H9 (cell line): ENCODE measurements at regions not wholly inside any gene's neighbourhood (a gene's known extent, or its start where the extent isn't known, plus 50 kb on each side); places are given as distances from the start of the nearest gene placed in this dataset.

Experiments
- DNase-seq: peaks from one replicate; pipeline ENCODE4 v3.0.0-alpha.2; 2017
- H2AFZ ChIP-seq: one replicate; pipeline ENCODE4 v1.6.1; 2013; ENCODE audit warnings: mild to moderate bottlenecking, low read length, control low read depth, moderate library complexity
- H2AK5ac ChIP-seq: 2 replicates; pipeline ENCODE4 v1.6.1; 2013; ENCODE audit warnings: low read length, control low read depth, mixed read lengths; ENCODE audit not compliant: insufficient read length
- H2BK120ac ChIP-seq: one replicate; pipeline ENCODE4 v1.6.1; 2013; ENCODE audit warnings: low read depth, mild to moderate bottlenecking, low read length, control low read depth, inconsistent platforms; ENCODE audit not compliant: poor library complexity, severe bottlenecking
- H2BK12ac ChIP-seq: 2 replicates; pipeline ENCODE4 v1.6.1; 2013; ENCODE audit warnings: low read length, control low read depth, mixed read lengths, low read depth; ENCODE audit not compliant: insufficient read length
- H2BK15ac ChIP-seq: 2 replicates; pipeline ENCODE4 v1.6.1; 2013; ENCODE audit warnings: low read depth, low read length, control low read depth
- H2BK20ac ChIP-seq: one replicate; pipeline ENCODE4 v1.6.1; 2013; ENCODE audit warnings: low read depth, mild to moderate bottlenecking, low read length, control low read depth, inconsistent platforms; ENCODE audit not compliant: poor library complexity, severe bottlenecking
- H2BK5ac ChIP-seq: 2 replicates; pipeline ENCODE4 v1.6.1; 2013; ENCODE audit warnings: low read length, control low read depth, mixed read lengths; ENCODE audit not compliant: insufficient read length
- H3K14ac ChIP-seq: 2 replicates; pipeline ENCODE4 v1.6.1; 2013; ENCODE audit warnings: low read length, control low read depth; ENCODE audit not compliant: insufficient read depth
- H3K18ac ChIP-seq: 2 replicates; pipeline ENCODE4 v1.6.1; 2013; ENCODE audit warnings: low read depth, mild to moderate bottlenecking, mixed read lengths, low read length, control low read depth; ENCODE audit not compliant: insufficient read length
- H3K23ac ChIP-seq: 2 replicates; pipeline ENCODE4 v1.6.1; 2013; ENCODE audit warnings: low read length, control low read depth, mixed read lengths, low read depth; ENCODE audit not compliant: insufficient read length
- H3K23me2 ChIP-seq: 2 replicates; pipeline ENCODE4 v1.6.1; 2013; ENCODE audit warnings: low read depth, mild to moderate bottlenecking, mixed read lengths, low read length, control low read depth; ENCODE audit not compliant: insufficient read length, poor library complexity, severe bottlenecking
- H3K27ac ChIP-seq: 2 replicates; pipeline ENCODE4 v1.5.1; 2013; ENCODE audit warnings: low read length, control low read depth, mixed read lengths, low read depth; ENCODE audit not compliant: insufficient read length
- H3K27me3 ChIP-seq: 2 replicates; pipeline ENCODE4 v1.6.1; 2013; ENCODE audit warnings: low read length, control low read depth, inconsistent platforms; ENCODE audit not compliant: insufficient read depth
- H3K4ac ChIP-seq: 2 replicates; pipeline ENCODE4 v1.6.1; 2013; ENCODE audit warnings: low read depth, mild to moderate bottlenecking, control low read depth, inconsistent platforms, low read length, moderate library complexity
- H3K4me1 ChIP-seq: 2 replicates; pipeline ENCODE4 v1.6.1; 2013; ENCODE audit warnings: low read length, control low read depth, inconsistent platforms; ENCODE audit not compliant: insufficient read depth
- H3K4me2 ChIP-seq: 2 replicates; pipeline ENCODE4 v1.6.1; 2013; ENCODE audit warnings: low read length, control low read depth, mixed read lengths; ENCODE audit not compliant: insufficient read length, insufficient read depth
- H3K56ac ChIP-seq: 2 replicates; pipeline ENCODE4 v1.6.1; 2013; ENCODE audit warnings: low read depth, mild to moderate bottlenecking, mixed read lengths, low read length, control low read depth; ENCODE audit not compliant: insufficient read length
- H3K79me1 ChIP-seq: 2 replicates; pipeline ENCODE4 v1.6.1; 2013; ENCODE audit warnings: low read depth, mild to moderate bottlenecking, moderate library complexity, low read length, control low read depth, inconsistent platforms; ENCODE audit not compliant: insufficient read depth, poor library complexity, severe bottlenecking
- H3K79me2 ChIP-seq: 2 replicates; pipeline ENCODE4 v1.6.1; 2013; ENCODE audit warnings: low read length, control low read depth, inconsistent platforms; ENCODE audit not compliant: insufficient read depth
- H3K9ac ChIP-seq: 2 replicates; pipeline ENCODE4 v1.6.1; 2013; ENCODE audit warnings: low read length, control low read depth, mixed read lengths; ENCODE audit not compliant: insufficient read length; ENCODE audit errors: extremely low read depth
- H3K9me3 ChIP-seq: one replicate; pipeline ENCODE4 v1.6.1; 2013; ENCODE audit warnings: low read depth, low read length, inconsistent platforms; ENCODE audit not compliant: control insufficient read depth
- H3T11ph ChIP-seq: one replicate; pipeline ENCODE4 v1.6.1; 2013; ENCODE audit warnings: mild to moderate bottlenecking, low read length, control low read depth, inconsistent platforms
- H4K20me1 ChIP-seq: one replicate; pipeline ENCODE4 v1.6.1; 2013; ENCODE audit not compliant: control insufficient read depth, insufficient read length, insufficient read depth
- H4K5ac ChIP-seq: 2 replicates; pipeline ENCODE4 v1.6.1; 2013; ENCODE audit warnings: low read depth, mild to moderate bottlenecking, mixed read lengths, low read length, control low read depth; ENCODE audit not compliant: insufficient read length
- H4K8ac ChIP-seq: replicated peaks from 2 replicates; pipeline ENCODE4 v1.6.1; 2013; ENCODE audit warnings: low read length, control low read depth, mixed read lengths, low read depth; ENCODE audit not compliant: insufficient read length
- H4K91ac ChIP-seq: 2 replicates; pipeline ENCODE4 v1.6.1; 2013; ENCODE audit warnings: low read depth, mild to moderate bottlenecking, moderate library complexity, mixed read lengths, low read length, control low read depth; ENCODE audit not compliant: insufficient read length
- H3K27ac Mint-ChIP-seq, 3 experiments: 2 replicates in 2 of 3; 3 replicates in 1 of 3; pipeline ENCODE4 v1.8.0; 2020 to 2021; ENCODE audit warnings: mixed read lengths in 3 of 3, mild to moderate bottlenecking in 1 of 3, moderate library complexity in 1 of 3
- H3K27me3 Mint-ChIP-seq: 2 replicates; pipeline ENCODE4 v1.8.0; 2021; ENCODE audit warnings: low read depth, mild to moderate bottlenecking, moderate library complexity, mixed read lengths
- H3K36me3 Mint-ChIP-seq, 3 experiments: 2 replicates in 2 of 3; 3 replicates in 1 of 3; pipeline ENCODE4 v1.8.0; 2020 to 2021; ENCODE audit warnings: low read depth in 3 of 3, mixed read lengths in 3 of 3; ENCODE audit not compliant: insufficient read depth in 1 of 3
- H3K4me1 Mint-ChIP-seq, 2 experiments: 2 replicates each; pipeline ENCODE4 v1.8.0; 2020; ENCODE audit warnings: mixed read lengths in 2 of 2
- H3K4me3 Mint-ChIP-seq, 2 experiments: 2 replicates in 1 of 2; 3 replicates in 1 of 2; pipeline ENCODE4 v1.8.0; 2020 to 2021; ENCODE audit warnings: mild to moderate bottlenecking in 2 of 2, mixed read lengths in 2 of 2, moderate library complexity in 1 of 2
- H3K9me3 Mint-ChIP-seq, 2 experiments: 2 replicates in 1 of 2; 3 replicates in 1 of 2; pipeline ENCODE4 v1.8.0; 2020; ENCODE audit warnings: mild to moderate bottlenecking in 2 of 2, mixed read lengths in 2 of 2, moderate library complexity in 1 of 2
- WGBS: extraction: QIAGEN DNeasy Blood & Tissue Kit; methylation state at CpG from one replicate; pipeline ENCODE4 v1.1.7; 2013; ENCODE audit warnings: missing lambda C conversion rate, low lambda C conversion rate, mixed read lengths; ENCODE audit not compliant: insufficient read length; ENCODE audit errors: extremely low coverage; 5-methylcytosine and 5-hydroxymethylcytosine counted together
- TF ChIP-seq, protein P1 (sequence below): fragments of 200-600 bp; sonication (generic); conservative IDR thresholded peaks from 3 replicates; pipeline ENCODE4 v1.8.0; 2021; ENCODE audit warnings: antibody characterized with exemption, mild to moderate bottlenecking

DNA sequence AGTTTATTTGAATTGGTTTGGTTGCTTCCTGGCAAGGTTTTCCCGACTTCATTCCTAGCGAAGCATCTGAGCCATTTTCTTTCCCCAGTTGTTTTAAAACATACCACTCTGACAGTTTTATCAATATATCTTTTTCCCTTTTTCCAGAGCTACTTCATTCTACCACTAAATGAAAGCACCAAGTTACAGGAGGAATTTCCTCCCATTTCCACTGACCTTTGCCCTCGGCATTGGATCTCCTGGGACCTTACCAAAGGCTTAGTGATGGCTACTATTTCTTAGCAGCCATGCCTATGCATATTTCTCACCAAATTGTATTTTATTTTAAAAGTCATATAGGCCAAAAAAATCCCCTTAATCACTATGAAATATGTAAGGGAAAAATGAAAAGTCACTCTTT is 150.5 kb downstream of the ZNF330 start:
- H3K9me3 Mint-ChIP-seq = peaks cover 18 to 35% of the 10 kb centered on the region in 2 experiments
- H3K36me3 Mint-ChIP-seq = peaks cover 5 to 13% (median 5%) of the 10 kb centered on the region in 3 experiments; a peak in 5 of 7 replicates
- Histone ChIP-seq H2BK120ac (no peak overlapping the region), H2BK20ac (no peak overlapping the region), H3K23me2 (no peaks in the 10 kb centered on the region), H3K27me3 (no peaks in the 10 kb centered on the region), H3K4me1 (no peaks in the 10 kb centered on the region), H3K9me3 (no peaks in the 10 kb centered on the region), H4K8ac (no peak overlapping the region), H3T11ph (no peak overlapping the region), H3K14ac (no peak overlapping the region), H3K79me1 (no peaks in the 10 kb centered on the region), H2BK15ac (no peak overlapping the region), H2AK5ac (no peak overlapping the region), H3K23ac (no peak overlapping the region), H3K4me2 (no peak overlapping the region), H3K18ac (no peak overlapping the region), H2BK5ac (no peak overlapping the region), H4K91ac (no peak overlapping the region), H2AFZ (no peak overlapping the region), H2BK12ac (no peak overlapping the region), H3K56ac (no peak overlapping the region), H3K79me2 (no peaks in the 10 kb centered on the region), H3K4ac (no peak overlapping the region), H4K5ac (no peak overlapping the region), H4K20me1 (no peaks in the 10 kb centered on the region), H3K27ac (no peak overlapping the region), H3K9ac (no peak overlapping the region)
- no CpG with 5 or more reads among the region's 3 CpGs for WGBS
- TF ChIP-seq, protein P1, sequence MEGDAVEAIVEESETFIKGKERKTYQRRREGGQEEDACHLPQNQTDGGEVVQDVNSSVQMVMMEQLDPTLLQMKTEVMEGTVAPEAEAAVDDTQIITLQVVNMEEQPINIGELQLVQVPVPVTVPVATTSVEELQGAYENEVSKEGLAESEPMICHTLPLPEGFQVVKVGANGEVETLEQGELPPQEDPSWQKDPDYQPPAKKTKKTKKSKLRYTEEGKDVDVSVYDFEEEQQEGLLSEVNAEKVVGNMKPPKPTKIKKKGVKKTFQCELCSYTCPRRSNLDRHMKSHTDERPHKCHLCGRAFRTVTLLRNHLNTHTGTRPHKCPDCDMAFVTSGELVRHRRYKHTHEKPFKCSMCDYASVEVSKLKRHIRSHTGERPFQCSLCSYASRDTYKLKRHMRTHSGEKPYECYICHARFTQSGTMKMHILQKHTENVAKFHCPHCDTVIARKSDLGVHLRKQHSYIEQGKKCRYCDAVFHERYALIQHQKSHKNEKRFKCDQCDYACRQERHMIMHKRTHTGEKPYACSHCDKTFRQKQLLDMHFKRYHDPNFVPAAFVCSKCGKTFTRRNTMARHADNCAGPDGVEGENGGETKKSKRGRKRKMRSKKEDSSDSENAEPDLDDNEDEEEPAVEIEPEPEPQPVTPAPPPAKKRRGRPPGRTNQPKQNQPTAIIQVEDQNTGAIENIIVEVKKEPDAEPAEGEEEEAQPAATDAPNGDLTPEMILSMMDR = no peak
- peaks cover 2% of the 10 kb centered on the region; the same call in 1 of the 2 replicates for H3K27me3 Mint-ChIP-seq
- no peak overlapping the region for H3K27ac Mint-ChIP-seq
- H3K4me3 Mint-ChIP-seq = no peak overlapping the region
- H3K4me1 Mint-ChIP-seq = no peaks in the 10 kb centered on the region
- DNase-seq = no peak
